ENCODE measurements at regions not wholly inside any gene's neighbourhood (a gene's known extent, or its start where the extent isn't known, plus 50 kb on each side); places are given as distances from the start of the nearest gene placed in this dataset.

DNA sequence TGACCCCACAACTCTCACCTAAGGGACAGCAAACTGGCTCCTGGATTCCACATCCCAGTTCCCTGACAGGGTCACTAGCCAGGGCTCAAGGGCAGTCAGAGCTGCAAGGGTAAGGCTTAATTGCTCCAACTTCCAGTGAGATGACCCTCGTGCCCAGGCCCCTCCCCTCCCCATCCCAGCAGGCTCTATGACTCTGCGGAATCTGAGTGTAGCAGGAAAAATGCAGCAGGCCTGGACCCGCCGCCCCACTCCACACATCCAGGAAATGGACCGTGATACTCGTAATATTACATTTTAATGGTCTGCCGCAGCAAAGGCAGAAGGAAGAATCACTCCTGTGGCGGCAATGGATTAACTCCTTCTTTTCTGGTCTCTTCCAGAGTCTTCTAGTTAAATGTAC, 91.7 kb upstream of the CHST15 start:
- CTCF ChIA-PET = no interaction called here
- Histone ChIP-seq H3K27ac (ENCODE audit: extremely low read depth, low read depth, low read length) (no peak overlapping the region), H3K4me1 (ENCODE audit: control insufficient read depth, insufficient read depth, low read length) (no peaks in the 10 kb centered on the region), H3K9me3 (ENCODE audit: control insufficient read depth, insufficient read depth, low read depth, low read length) (no peaks in the 10 kb centered on the region), H3K4me3 (ENCODE audit: low read depth, low read length) (no peak overlapping the region), H3K36me3 (ENCODE audit: control insufficient read depth in 2 of 2, insufficient read depth in 1 of 2, low read length in 2 of 2) (no peaks in the 10 kb centered on the region)
- POLR2A ChIA-PET = no interaction called here
- TF ChIP-seq ZNF658 (tag by site-specific recombination; IDR thresholded peaks at IDR 0.05) (no peak), ZNF549 (tag by site-specific recombination; IDR thresholded peaks at IDR 0.05) (no peak), GLI4 (tag by site-specific recombination; IDR thresholded peaks at IDR 0.05) (no peak), ZNF24 (tag by site-specific recombination; IDR thresholded peaks at IDR 0.05) (no peak), FEZF1 (tag by site-specific recombination; IDR thresholded peaks at IDR 0.05) (no peak), ZNF433 (tag by site-specific recombination; IDR thresholded peaks at IDR 0.05; ENCODE audit: low read depth) (no peak), TCF7L2 (IDR thresholded peaks at IDR 0.05; ENCODE audit: borderline replicate concordance, low read depth, low read length) (no peak), ZNF843 (tag by site-specific recombination; IDR thresholded peaks at IDR 0.05) (no peak), MEIS1 (CRISPR knock-in tag; IDR thresholded peaks at IDR 0.05; ENCODE audit: borderline replicate concordance) (no peak), ZNF175 (tag by site-specific recombination; IDR thresholded peaks at IDR 0.05) (no peak), ZNF354C (tag by site-specific recombination; IDR thresholded peaks at IDR 0.05; ENCODE audit: borderline replicate concordance, low read depth) (no peak), HOXA7 (CRISPR knock-in tag; IDR thresholded peaks at IDR 0.05; ENCODE audit: borderline replicate concordance) (no peak)
- TF ChIP-seq, protein P1, sequence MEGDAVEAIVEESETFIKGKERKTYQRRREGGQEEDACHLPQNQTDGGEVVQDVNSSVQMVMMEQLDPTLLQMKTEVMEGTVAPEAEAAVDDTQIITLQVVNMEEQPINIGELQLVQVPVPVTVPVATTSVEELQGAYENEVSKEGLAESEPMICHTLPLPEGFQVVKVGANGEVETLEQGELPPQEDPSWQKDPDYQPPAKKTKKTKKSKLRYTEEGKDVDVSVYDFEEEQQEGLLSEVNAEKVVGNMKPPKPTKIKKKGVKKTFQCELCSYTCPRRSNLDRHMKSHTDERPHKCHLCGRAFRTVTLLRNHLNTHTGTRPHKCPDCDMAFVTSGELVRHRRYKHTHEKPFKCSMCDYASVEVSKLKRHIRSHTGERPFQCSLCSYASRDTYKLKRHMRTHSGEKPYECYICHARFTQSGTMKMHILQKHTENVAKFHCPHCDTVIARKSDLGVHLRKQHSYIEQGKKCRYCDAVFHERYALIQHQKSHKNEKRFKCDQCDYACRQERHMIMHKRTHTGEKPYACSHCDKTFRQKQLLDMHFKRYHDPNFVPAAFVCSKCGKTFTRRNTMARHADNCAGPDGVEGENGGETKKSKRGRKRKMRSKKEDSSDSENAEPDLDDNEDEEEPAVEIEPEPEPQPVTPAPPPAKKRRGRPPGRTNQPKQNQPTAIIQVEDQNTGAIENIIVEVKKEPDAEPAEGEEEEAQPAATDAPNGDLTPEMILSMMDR (tag by site-specific recombination; IDR thresholded peaks at IDR 0.05) = no peak
- TF ChIP-seq, protein P2, sequence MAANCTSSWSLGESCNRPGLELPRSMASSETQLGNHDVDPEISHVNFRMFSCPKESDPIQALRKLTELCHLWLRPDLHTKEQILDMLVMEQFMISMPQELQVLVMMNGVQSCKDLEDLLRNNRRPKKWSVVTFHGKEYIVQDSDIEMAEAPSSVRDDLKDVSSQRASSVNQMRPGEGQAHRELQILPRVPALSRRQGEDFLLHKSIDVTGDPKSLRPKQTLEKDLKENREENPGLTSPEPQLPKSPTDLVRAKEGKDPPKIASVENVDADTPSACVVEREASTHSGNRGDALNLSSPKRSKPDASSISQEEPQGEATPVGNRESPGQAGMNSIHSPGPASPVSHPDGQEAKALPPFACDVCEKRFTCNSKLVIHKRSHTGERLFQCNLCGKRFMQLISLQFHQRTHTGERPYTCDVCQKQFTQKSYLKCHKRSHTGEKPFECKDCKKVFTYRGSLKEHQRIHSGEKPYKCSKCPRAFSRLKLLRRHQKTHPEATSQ (tag by site-specific recombination; IDR thresholded peaks at IDR 0.05) = no peak
- TF ChIP-seq, protein P3, sequence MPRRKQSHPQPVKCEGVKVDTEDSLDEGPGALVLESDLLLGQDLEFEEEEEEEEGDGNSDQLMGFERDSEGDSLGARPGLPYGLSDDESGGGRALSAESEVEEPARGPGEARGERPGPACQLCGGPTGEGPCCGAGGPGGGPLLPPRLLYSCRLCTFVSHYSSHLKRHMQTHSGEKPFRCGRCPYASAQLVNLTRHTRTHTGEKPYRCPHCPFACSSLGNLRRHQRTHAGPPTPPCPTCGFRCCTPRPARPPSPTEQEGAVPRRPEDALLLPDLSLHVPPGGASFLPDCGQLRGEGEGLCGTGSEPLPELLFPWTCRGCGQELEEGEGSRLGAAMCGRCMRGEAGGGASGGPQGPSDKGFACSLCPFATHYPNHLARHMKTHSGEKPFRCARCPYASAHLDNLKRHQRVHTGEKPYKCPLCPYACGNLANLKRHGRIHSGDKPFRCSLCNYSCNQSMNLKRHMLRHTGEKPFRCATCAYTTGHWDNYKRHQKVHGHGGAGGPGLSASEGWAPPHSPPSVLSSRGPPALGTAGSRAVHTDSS (tag by site-specific recombination; IDR thresholded peaks at IDR 0.05) = no peak
- TF ChIP-seq, protein P4, sequence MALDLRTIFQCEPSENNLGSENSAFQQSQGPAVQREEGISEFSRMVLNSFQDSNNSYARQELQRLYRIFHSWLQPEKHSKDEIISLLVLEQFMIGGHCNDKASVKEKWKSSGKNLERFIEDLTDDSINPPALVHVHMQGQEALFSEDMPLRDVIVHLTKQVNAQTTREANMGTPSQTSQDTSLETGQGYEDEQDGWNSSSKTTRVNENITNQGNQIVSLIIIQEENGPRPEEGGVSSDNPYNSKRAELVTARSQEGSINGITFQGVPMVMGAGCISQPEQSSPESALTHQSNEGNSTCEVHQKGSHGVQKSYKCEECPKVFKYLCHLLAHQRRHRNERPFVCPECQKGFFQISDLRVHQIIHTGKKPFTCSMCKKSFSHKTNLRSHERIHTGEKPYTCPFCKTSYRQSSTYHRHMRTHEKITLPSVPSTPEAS (tag by site-specific recombination; IDR thresholded peaks at IDR 0.05) = no peak

DNA sequence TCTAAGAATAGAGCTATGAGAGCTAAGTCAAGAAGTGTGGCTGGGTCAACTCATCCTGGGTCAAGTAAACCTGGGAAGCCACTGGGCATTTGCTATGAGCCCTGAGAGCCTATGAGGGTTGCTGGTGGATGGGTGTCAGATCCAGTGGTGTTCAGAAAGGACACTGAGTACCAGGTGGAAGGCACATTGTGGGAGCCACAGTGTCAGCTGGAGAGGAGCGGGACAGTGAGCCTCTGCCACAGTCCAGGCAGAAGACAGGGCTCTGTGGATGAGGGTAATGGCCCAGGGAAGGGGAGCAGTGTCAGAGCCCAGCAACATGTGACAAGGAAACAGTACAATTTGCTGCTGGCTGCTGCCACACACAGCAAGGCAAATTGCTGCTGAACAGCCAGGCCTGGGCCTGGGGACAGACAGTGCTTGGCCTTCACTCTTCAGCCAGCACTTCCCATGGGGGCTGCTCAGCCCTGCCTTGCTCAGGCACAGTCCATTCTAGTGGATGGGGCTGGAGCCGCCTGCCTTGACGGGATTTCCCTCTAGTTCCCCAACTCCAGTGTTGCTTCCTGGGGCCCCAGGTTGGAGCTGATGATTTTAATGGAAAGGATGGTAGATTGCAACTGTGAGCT, 90.9 kb upstream of the CHST15 start:
- no peaks in the 10 kb centered on the region for H3K4me1 ChIP-seq (ENCODE audit: control insufficient read depth, insufficient read depth, low read length)
- H3K9me3 ChIP-seq (ENCODE audit: control insufficient read depth, insufficient read depth, low read depth, low read length) = no peaks in the 10 kb centered on the region
- CTCF ChIA-PET = no interaction called here
- POLR2A ChIA-PET = no interaction called here
- H3K36me3 ChIP-seq (ENCODE audit: control insufficient read depth in 2 of 2, insufficient read depth in 1 of 2, low read length in 2 of 2) = no peaks in the 10 kb centered on the region
- no peak overlapping the region for H3K4me3 ChIP-seq (ENCODE audit: low read depth, low read length)
- no peak overlapping the region for H3K27ac ChIP-seq (ENCODE audit: extremely low read depth, low read depth, low read length)
- TF ChIP-seq MEIS1 (CRISPR knock-in tag; IDR thresholded peaks at IDR 0.05; ENCODE audit: borderline replicate concordance) (no peak), ZNF157 (tag by site-specific recombination; IDR thresholded peaks at IDR 0.05) (no peak), RBAK (tag by site-specific recombination; IDR thresholded peaks at IDR 0.05) (no peak), ZNF37A (tag by site-specific recombination; IDR thresholded peaks at IDR 0.05) (no peak)
- TF ChIP-seq, protein P5, sequence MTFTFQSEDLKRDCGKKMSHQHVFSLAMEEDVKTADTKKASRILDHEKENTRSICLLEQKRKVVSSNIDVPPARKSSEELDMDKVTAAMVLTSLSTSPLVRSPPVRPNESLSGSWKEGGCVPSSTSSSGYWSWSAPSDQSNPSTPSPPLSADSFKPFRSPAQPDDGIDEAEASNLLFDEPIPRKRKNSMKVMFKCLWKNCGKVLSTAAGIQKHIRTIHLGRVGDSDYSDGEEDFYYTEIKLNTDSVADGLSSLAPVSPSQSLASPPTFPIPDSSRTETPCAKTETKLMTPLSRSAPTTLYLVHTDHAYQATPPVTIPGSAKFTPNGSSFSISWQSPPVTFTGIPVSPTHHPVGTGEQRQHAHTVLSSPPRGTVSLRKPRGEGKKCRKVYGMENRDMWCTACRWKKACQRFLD (tag by site-specific recombination; IDR thresholded peaks at IDR 0.05) = no peak
- TF ChIP-seq, protein P6, sequence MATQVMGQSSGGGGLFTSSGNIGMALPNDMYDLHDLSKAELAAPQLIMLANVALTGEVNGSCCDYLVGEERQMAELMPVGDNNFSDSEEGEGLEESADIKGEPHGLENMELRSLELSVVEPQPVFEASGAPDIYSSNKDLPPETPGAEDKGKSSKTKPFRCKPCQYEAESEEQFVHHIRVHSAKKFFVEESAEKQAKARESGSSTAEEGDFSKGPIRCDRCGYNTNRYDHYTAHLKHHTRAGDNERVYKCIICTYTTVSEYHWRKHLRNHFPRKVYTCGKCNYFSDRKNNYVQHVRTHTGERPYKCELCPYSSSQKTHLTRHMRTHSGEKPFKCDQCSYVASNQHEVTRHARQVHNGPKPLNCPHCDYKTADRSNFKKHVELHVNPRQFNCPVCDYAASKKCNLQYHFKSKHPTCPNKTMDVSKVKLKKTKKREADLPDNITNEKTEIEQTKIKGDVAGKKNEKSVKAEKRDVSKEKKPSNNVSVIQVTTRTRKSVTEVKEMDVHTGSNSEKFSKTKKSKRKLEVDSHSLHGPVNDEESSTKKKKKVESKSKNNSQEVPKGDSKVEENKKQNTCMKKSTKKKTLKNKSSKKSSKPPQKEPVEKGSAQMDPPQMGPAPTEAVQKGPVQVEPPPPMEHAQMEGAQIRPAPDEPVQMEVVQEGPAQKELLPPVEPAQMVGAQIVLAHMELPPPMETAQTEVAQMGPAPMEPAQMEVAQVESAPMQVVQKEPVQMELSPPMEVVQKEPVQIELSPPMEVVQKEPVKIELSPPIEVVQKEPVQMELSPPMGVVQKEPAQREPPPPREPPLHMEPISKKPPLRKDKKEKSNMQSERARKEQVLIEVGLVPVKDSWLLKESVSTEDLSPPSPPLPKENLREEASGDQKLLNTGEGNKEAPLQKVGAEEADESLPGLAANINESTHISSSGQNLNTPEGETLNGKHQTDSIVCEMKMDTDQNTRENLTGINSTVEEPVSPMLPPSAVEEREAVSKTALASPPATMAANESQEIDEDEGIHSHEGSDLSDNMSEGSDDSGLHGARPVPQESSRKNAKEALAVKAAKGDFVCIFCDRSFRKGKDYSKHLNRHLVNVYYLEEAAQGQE (tag by site-specific recombination; IDR thresholded peaks at IDR 0.05) = no peak
- TF ChIP-seq, protein P7, sequence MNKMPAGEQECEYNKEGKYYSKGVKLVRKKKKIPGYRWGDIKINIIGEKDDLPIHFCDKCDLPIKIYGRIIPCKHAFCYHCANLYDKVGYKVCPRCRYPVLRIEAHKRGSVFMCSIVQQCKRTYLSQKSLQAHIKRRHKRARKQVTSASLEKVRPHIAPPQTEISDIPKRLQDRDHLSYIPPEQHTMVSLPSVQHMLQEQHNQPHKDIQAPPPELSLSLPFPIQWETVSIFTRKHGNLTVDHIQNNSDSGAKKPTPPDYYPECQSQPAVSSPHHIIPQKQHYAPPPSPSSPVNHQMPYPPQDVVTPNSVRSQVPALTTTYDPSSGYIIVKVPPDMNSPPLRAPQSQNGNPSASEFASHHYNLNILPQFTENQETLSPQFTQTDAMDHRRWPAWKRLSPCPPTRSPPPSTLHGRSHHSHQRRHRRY (tag by site-specific recombination; IDR thresholded peaks at IDR 0.05) = no peak
- TF ChIP-seq, protein P2 (tag by site-specific recombination; IDR thresholded peaks at IDR 0.05) = no peak

Measured in HEK293 (cell line).